ENCODE measurements at regions not wholly inside any gene's neighbourhood (a gene's known extent, or its start where the extent isn't known, plus 50 kb on each side); places are given as distances from the start of the nearest gene placed in this dataset.

DNA sequence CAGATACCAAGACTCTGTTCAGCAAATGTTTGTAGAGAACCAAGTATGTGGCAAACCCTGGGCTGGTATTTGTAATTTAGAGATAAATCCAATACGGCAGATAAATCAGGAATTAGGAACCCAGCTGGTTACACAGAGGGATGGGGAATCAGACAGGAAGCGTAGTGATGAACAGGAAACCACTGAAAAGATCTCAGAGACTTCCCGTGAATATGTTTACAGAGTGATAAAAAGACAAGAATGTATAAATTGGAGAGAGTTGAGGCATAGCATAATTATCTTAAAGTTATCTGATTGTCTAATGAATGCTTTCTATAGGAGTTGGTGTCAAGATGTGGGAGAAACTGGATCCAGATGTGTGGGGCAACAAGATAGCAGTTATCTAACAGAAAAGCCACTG, 246.6 kb upstream of the SMARCA2 start:
- H3K4me1 Mint-ChIP-seq (ENCODE audit: low read depth): no peaks in the 10 kb centered on the region
- H3K27ac Mint-ChIP-seq: no peak overlapping the region
- no peaks in the 10 kb centered on the region for H3K9me3 Mint-ChIP-seq
- no peaks in the 10 kb centered on the region for H3K36me3 Mint-ChIP-seq (ENCODE audit: low read depth)
- peaks cover 16% of the 10 kb centered on the region for H3K27me3 Mint-ChIP-seq
- no peak overlapping the region for H3K4me3 Mint-ChIP-seq

DNA sequence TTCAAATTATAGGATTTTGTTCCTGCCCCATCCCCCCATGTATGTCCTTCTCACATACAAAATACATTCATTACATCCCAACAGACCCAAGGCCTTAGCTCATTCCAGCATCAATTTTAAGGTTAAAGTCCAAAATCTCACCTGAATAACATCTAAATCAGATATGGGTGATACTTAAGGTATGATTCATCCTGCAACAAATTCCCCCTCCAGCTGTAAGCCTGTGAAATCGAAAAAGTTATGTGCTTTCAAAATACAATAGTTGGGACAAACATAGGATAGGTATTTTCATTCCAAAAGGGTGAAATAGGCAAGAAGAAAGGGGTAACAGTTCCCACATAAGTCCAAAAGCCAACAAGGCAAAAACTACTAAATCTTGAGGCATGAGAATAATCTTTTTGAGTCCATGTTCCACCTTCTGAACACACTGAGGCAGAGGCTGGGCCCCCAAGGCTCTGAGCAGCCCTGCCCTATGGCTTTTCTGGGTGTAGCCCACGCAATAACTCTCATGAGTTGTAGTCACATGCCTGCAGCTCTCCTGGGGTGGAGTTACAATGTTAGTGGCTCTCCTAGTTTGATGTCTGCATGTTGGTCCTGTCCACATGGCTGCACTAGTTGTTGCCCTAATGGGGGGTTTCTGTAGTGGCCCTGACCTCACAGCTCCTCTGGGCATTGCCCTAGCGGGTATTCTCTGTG, 243.9 kb upstream of the SMARCA2 start:
- no peaks in the 10 kb centered on the region for H3K9me3 Mint-ChIP-seq
- peaks cover 16% of the 10 kb centered on the region for H3K27me3 Mint-ChIP-seq
- no peaks in the 10 kb centered on the region for H3K36me3 Mint-ChIP-seq (ENCODE audit: low read depth)
- no peak overlapping the region for H3K4me3 Mint-ChIP-seq
- H3K27ac Mint-ChIP-seq: no peak overlapping the region
- no peaks in the 10 kb centered on the region for H3K4me1 Mint-ChIP-seq (ENCODE audit: low read depth)

DNA sequence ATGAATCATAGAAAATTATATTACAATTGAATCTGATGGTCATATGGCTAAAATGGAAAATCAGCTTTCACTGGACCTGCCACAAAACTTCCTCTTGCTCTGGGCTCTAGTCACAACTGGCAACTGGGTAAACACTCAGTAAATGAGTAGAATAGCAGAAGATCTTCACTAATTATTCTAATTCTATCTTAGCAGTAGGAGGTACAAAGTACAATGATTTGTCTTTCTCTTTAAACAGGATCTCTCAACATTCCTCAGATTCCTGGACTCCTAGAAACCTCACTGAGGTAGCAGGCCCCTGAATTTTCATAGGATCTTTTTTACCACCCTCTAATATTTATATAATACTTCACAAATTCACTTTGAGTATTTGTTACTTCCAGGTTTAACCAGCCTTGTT, 239.9 kb upstream of the SMARCA2 start:
- Mint-ChIP-seq H3K9me3 (no peaks in the 10 kb centered on the region), H3K4me3 (no peak overlapping the region), H3K27me3 (peaks cover 4% of the 10 kb centered on the region), H3K27ac (no peak overlapping the region), H3K4me1 (ENCODE audit: low read depth) (no peaks in the 10 kb centered on the region), H3K36me3 (ENCODE audit: low read depth) (no peaks in the 10 kb centered on the region)

DNA sequence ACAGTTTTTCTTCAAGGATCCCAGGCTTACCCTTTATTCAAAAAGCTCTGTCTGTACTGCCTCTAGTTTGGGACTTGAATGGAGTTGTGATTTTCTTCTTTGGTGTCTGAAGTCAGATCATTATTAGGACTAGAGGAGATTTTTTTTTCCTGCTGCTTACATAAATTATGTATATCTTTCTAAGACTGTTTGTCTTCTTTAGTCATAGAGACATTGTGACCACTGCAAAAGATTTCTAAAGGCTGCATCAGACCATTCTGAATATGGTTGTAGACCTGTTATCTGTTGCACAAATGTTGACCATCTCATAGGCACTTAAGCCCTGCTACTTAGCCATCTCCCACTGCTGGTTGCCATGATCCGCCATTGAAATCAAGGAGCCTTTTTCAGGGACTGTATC, 238.5 kb upstream of the SMARCA2 start:
- Mint-ChIP-seq H3K27ac (no peak overlapping the region), H3K4me3 (no peak overlapping the region), H3K36me3 (ENCODE audit: low read depth) (no peaks in the 10 kb centered on the region), H3K27me3 (no peaks in the 10 kb centered on the region), H3K4me1 (ENCODE audit: low read depth) (no peaks in the 10 kb centered on the region), H3K9me3 (no peaks in the 10 kb centered on the region)

DNA sequence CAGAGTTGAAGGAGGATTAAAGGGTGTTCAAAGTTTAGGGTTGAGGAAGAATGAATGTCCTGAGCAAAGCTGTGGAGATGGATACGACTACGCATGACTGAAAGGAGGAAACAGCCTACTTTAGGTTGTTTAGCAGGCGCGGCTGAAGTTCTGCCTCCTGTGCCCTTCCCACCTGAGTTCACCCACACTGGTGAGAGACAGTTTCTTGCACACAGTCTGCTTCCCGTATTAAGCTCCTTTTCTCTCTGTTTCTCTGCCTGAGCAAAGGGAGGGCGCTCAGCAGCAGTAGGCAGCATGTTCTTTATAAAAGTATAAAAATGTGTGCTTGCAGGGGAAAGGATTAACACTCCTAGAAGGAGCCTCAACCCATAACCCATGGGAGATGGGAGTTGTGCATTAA, 224.0 kb upstream of the SMARCA2 start:
- Mint-ChIP-seq H3K4me1 (ENCODE audit: low read depth) (no peaks in the 10 kb centered on the region), H3K27me3 (peaks cover 14% of the 10 kb centered on the region), H3K27ac (no peak overlapping the region), H3K4me3 (no peak overlapping the region), H3K36me3 (ENCODE audit: low read depth) (no peaks in the 10 kb centered on the region), H3K9me3 (no peaks in the 10 kb centered on the region)

DNA sequence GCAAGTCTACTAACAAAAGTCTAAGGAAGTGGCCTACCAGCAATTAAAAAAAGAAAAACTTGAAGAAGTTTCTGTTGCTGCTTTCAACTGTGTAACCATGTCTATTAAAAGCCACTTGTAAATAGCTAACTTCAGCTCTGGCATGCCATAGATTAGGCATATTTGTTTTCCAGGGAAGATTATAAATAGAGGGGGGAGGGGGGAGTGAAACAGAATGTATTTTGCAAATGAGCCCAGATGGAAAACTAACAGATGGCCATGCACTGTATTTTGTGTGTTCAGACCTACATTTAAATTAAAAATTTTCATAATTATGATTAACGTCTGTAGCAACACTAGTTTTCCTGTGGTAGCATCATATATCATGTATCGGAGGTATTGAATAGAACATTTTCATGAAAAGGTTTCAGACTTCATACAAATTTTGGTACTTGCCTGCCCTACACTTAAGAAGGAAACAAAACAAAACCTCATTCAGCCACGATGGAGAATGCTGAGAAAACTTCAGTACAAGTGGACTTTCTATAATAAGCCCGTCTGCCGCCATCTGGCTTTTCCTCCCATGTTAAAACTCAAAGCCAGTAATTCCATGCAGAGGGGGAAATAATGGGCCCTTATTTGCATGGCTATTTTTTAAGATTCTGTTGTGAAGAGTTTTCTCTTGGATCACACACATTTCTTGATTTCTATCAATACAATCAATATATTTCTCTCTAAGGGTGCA, 220.4 kb upstream of the SMARCA2 start:
- no peaks in the 10 kb centered on the region for H3K4me1 Mint-ChIP-seq (ENCODE audit: low read depth)
- H3K36me3 Mint-ChIP-seq (ENCODE audit: low read depth): no peaks in the 10 kb centered on the region
- H3K9me3 Mint-ChIP-seq: no peaks in the 10 kb centered on the region
- no peak overlapping the region for H3K4me3 Mint-ChIP-seq
- H3K27me3 Mint-ChIP-seq: peaks cover 12% of the 10 kb centered on the region
- no peak overlapping the region for H3K27ac Mint-ChIP-seq

DNA sequence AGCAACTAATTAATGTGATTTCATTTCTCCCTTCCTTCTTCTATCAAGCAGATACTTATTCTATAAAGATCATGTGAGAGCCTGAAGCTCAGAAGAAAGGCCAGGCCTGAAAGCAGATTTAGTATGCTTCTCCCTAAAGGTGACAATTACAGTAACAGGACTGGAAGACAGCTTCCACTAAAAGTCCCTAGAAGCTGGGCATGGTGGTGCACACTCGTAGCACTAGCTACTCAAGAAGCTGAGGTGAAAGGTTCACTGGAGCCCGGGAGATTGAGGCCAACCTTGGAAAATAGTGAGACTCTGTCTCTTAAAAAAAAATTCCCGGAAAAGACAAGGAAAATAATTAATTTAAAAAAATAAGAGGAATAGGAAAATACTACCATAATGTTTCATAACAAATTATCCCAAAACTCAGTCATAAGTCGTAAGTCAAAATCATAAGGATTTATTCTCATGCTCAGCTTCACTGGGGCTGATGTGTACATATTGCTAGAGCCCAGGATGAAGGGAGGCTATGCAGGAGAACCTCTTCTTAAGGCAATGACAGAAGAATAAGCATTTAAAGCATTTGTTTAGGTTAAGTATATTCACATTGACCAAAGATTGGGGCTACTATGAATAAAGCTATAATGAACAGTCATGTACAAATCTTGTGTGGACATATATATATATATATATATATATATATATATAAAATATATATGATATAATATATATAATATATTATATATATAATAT, 210.8 kb upstream of the SMARCA2 start:
- H3K4me1 Mint-ChIP-seq (ENCODE audit: low read depth): peaks cover 4% of the 10 kb centered on the region
- H3K27ac Mint-ChIP-seq: no peak overlapping the region
- peaks cover 4% of the 10 kb centered on the region for H3K9me3 Mint-ChIP-seq
- H3K27me3 Mint-ChIP-seq: no peaks in the 10 kb centered on the region
- no peaks in the 10 kb centered on the region for H3K36me3 Mint-ChIP-seq (ENCODE audit: low read depth)
- H3K4me3 Mint-ChIP-seq: no peak overlapping the region

DNA sequence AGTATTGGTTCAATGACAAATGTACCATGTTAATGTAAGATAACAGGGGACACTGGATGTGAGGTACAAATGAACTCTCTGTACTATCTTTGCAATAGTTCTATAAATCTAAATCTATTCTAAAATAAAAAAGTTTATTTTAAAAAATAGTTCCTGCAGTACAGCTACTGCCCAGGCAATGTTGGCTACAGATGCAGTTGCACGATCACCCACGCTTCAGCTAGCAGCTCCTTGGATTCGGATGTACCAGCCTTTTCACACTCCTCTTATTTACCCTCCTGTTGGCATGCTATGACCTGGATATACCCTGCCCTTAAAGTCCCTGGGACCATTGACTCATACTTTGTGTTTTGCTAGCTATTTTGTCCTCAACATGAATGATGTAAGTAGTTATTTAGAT, 185.4 kb upstream of the SMARCA2 start:
- Mint-ChIP-seq H3K36me3 (ENCODE audit: low read depth) (no peaks in the 10 kb centered on the region), H3K4me1 (ENCODE audit: low read depth) (no peaks in the 10 kb centered on the region), H3K4me3 (no peak overlapping the region), H3K27me3 (peaks cover 17% of the 10 kb centered on the region), H3K9me3 (no peaks in the 10 kb centered on the region), H3K27ac (no peak overlapping the region)

DNA sequence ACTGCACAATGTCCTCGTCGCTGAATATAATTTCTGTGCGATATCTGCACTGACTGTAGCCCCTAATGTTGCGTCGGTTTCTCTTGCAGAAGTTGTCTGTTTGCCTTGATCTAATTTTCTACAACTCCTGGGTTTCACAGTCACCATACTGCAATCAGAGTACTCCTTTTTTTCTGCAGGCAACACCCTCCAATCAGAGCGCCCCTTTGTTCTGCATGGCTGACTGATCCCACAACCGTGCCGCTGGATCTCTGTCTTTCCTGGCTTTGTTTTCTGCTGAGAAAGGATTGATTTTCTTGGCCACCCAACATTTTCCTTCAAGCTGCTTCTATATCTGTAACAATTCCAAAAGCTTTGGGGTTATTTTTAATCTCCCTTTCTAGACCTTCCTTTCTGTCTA, 182.2 kb upstream of the SMARCA2 start:
- H3K4me1 Mint-ChIP-seq (ENCODE audit: low read depth): no peaks in the 10 kb centered on the region
- H3K9me3 Mint-ChIP-seq: no peaks in the 10 kb centered on the region
- no peak overlapping the region for H3K27ac Mint-ChIP-seq
- H3K4me3 Mint-ChIP-seq: no peak overlapping the region
- peaks cover 4% of the 10 kb centered on the region for H3K27me3 Mint-ChIP-seq
- H3K36me3 Mint-ChIP-seq (ENCODE audit: low read depth): no peaks in the 10 kb centered on the region

DNA sequence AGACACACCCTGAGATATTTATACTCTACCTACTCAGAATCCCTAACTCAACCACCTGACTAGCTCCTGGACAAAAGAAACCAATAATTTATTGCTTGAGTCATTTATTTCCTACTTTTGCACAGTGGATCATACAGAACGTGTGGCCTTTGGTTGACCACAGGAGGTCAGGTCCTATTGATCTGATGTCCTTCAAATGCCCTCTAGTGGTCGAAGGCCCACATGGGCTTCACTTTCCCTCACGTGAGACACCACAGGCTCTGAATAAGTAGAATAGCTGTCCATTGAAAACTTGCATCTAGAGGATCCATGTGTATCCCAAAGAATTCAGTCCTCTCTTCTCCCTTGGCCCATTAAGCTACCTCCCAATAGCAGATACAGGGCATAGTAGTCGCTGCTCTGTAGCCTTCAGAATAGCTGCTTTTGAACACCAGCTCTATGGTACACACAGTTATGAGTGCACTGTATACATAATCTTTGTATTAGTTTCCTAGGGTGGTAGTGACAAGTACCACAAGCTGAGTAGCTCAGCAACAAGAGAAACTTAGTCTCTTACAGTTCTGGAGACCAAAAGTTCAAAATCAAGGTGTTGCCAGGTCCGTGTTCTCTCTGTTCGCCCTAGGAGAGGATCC, 177.6 kb upstream of the SMARCA2 start:
- Mint-ChIP-seq H3K27me3 (no peaks in the 10 kb centered on the region), H3K27ac (no peak overlapping the region)

DNA sequence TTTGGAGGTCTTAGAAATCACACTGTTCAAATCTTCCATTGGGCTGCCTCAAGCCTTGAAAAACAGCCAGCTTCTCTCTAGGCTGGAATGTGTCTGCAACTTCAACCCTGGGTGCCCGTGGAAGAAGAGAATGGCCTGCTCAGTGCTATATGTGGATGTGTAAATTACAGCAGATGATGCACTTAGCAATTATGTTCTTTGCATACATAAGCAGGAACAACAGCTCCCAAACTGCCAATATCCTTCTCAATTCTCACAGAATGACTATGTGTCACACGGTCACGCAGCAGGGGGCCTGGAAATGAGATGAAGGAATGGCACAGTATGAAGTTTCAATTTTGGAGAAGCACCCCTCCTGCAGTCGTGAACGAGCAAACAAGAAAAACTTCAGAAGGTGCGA, 175.2 kb upstream of the SMARCA2 start:
- H3K4me1 Mint-ChIP-seq (ENCODE audit: low read depth): no peaks in the 10 kb centered on the region

More for the DNA sequence above, 177.6 kb upstream of the SMARCA2 start:
- Mint-ChIP-seq H3K36me3 (ENCODE audit: low read depth) (no peaks in the 10 kb centered on the region), H3K9me3 (no peaks in the 10 kb centered on the region), H3K4me3 (no peak overlapping the region), H3K4me1 (ENCODE audit: low read depth) (no peaks in the 10 kb centered on the region)

DNA sequence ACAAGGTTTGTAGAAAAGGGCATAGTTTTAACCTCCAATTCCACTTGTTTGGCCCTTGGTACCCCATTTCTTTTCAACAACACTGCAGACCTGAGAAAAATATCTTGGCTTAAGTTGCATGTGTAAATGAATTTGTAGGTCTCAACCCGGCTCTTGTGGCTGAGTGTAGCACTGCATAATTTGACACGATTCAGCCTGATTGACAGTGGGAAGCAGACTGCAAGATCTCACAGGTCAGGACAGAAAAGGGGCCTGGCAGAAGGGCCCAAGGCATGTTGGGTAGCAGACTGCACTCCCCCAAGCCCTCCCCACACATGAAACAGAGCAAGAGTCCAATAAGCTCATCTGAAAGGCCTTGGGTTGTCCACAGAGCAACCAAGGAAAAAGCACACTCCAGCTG, 169.7 kb upstream of the SMARCA2 start:
- Mint-ChIP-seq H3K4me3 (no peak overlapping the region), H3K27ac (no peak overlapping the region), H3K9me3 (no peaks in the 10 kb centered on the region), H3K36me3 (ENCODE audit: low read depth) (no peaks in the 10 kb centered on the region), H3K4me1 (ENCODE audit: low read depth) (no peaks in the 10 kb centered on the region), H3K27me3 (peaks cover 13% of the 10 kb centered on the region)

More for the DNA sequence above, 175.2 kb upstream of the SMARCA2 start:
- Mint-ChIP-seq H3K27ac (no peak overlapping the region), H3K9me3 (no peaks in the 10 kb centered on the region), H3K36me3 (ENCODE audit: low read depth) (no peaks in the 10 kb centered on the region), H3K27me3 (peaks cover 10% of the 10 kb centered on the region), H3K4me3 (no peak overlapping the region)

DNA sequence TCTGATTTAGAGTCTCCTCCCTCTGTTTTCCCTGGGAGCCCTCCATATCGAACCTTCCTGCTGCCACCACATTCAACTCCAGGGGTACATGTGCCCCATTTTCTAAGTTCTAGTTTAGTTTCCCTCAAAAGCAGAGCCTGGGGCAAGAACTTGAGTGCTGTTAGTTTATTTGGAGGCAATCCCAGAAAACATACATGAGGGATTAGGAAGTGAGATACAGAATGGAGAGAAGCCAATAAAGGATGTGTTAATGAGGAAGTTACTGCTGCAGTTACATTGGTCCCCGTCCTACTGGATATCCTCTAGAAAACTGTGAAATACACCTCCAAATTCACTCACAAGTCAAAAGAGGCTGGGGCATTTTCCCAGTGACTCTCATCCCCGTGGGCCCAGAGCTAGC, 159.4 kb upstream of the SMARCA2 start:
- H3K36me3 Mint-ChIP-seq (ENCODE audit: low read depth): no peaks in the 10 kb centered on the region
- H3K9me3 Mint-ChIP-seq: peaks cover 4% of the 10 kb centered on the region
- no peaks in the 10 kb centered on the region for H3K4me1 Mint-ChIP-seq (ENCODE audit: low read depth)
- no peak overlapping the region for H3K4me3 Mint-ChIP-seq
- H3K27me3 Mint-ChIP-seq: peaks cover 7% of the 10 kb centered on the region
- no peak overlapping the region for H3K27ac Mint-ChIP-seq

DNA sequence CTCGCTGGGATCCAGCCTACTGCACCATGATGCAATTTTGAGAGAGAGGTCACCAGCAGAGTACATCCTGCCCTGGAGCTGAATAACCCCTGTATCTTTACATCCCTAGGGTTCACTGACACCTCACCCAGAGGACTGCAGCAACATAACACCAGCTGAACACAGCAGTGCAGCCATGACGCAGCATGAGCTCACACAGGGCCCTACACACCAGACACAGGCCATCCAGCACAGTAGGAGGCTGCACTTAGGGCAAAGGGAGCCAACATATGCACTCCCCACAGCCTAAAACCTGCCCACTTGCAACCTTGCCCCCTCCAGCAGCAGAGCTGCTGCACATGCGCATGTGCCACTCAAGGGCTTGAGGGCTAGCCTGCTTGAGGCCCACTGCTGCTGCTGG, 157.3 kb upstream of the SMARCA2 start:
- no peak overlapping the region for H3K4me3 Mint-ChIP-seq
- H3K27ac Mint-ChIP-seq: no peak overlapping the region
- no peaks in the 10 kb centered on the region for H3K36me3 Mint-ChIP-seq (ENCODE audit: low read depth)
- H3K9me3 Mint-ChIP-seq: peaks cover 8% of the 10 kb centered on the region
- H3K4me1 Mint-ChIP-seq (ENCODE audit: low read depth): no peaks in the 10 kb centered on the region
- H3K27me3 Mint-ChIP-seq: peaks cover 26% of the 10 kb centered on the region

DNA sequence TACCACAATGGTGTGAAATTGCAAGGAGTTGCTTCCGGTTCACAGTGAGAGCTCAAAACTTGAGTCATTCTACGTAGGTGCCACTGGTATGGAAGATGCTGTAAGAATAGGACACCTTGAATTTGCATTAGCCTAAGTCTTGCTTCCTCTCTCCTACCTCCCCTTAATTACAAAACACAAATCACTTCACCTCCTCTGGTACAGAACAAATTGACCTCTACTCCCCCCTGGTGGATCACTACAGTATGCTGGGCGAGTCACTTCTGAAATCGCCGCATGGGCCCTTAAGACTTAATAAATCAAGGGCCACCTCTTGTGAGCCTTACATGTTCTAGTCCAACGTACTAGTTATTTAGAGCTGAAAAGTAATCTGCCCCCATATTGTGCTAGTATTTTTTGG, 145.3 kb upstream of the SMARCA2 start:
- Mint-ChIP-seq H3K4me3 (no peak overlapping the region), H3K4me1 (ENCODE audit: low read depth) (peaks cover 3% of the 10 kb centered on the region), H3K27ac (no peak overlapping the region), H3K36me3 (ENCODE audit: low read depth) (no peaks in the 10 kb centered on the region), H3K9me3 (no peaks in the 10 kb centered on the region), H3K27me3 (peaks cover 49% of the 10 kb centered on the region)

Measured in stimulated activated naive CD8-positive, alpha-beta T cell treated with anti-CD3 and anti-CD28 coated beads, Interleukin-15, Interleukin-2, amounts not matched to agents 100 ng/mL and 50 ng/mL, for 24 hours (primary cell).